Smooth muscle cell (in vitro differentiated cells): ENCODE measurements at regions not wholly inside any gene's neighbourhood (a gene's known extent, or its start where the extent isn't known, plus 50 kb on each side); places are given as distances from the start of the nearest gene placed in this dataset.

Experiments used
- DNase-seq: peaks from one replicate; lab custom pipeline; 2025; ENCODE audit not compliant: unreplicated experiment; lab: John Stamatoyannopoulos, UW
- H2AFZ ChIP-seq: fragments of 200-600 bp; sonication (generic); 2 replicates; pipeline ENCODE4 v1.6.0; 2016; ENCODE audit warnings: antibody characterized with exemption, low read depth, mild to moderate bottlenecking
- H3F3A ChIP-seq: fragments of 200-600 bp; sonication (generic); 2 replicates; pipeline ENCODE4 v1.6.0; 2017; ENCODE audit warnings: antibody characterized with exemption, low read depth
- H3K27ac ChIP-seq: fragments of 200-600 bp; sonication (generic); 2 replicates; pipeline ENCODE4 v1.5.1; 2016; ENCODE audit warnings: low read depth, mild to moderate bottlenecking
- H3K27me3 ChIP-seq: fragments of 200-600 bp; sonication (generic); 2 replicates; pipeline ENCODE4 v1.6.1; 2016; ENCODE audit warnings: low read depth, mild to moderate bottlenecking
- H3K36me3 ChIP-seq: fragments of 200-600 bp; sonication (generic); 2 replicates; pipeline ENCODE4 v1.5.1; 2016; ENCODE audit warnings: low read depth
- H3K4me1 ChIP-seq: fragments of 200-600 bp; sonication (generic); 2 replicates; pipeline ENCODE4 v1.5.1; 2016; ENCODE audit warnings: low read depth
- H3K4me2 ChIP-seq: fragments of 200-600 bp; sonication (generic); 2 replicates; pipeline ENCODE4 v1.6.0; 2016; ENCODE audit warnings: mild to moderate bottlenecking
- H3K4me3 ChIP-seq: fragments of 200-600 bp; sonication (generic); 2 replicates; pipeline ENCODE4 v1.5.1; 2016; ENCODE audit warnings: mild to moderate bottlenecking
- H3K79me2 ChIP-seq: fragments of 200-600 bp; sonication (generic); 2 replicates; pipeline ENCODE4 v1.6.0; 2016; ENCODE audit warnings: low read depth, mild to moderate bottlenecking
- H3K9ac ChIP-seq: fragments of 200-600 bp; sonication (generic); 2 replicates; pipeline ENCODE4 v1.6.0; 2016; ENCODE audit warnings: low read depth
- H3K9me3 ChIP-seq: fragments of 200-600 bp; sonication (generic); replicated peaks from 2 replicates; pipeline ENCODE4 v1.5.1; 2016; ENCODE audit warnings: low read depth
- H4K20me1 ChIP-seq: fragments of 200-600 bp; sonication (generic); 2 replicates; pipeline ENCODE4 v1.6.0; 2016; ENCODE audit warnings: low read depth
- CTCF ChIP-seq: fragments of 200-600 bp; sonication (generic); IDR thresholded peaks from 2 replicates; pipeline ENCODE4 v1.5.1; 2017; ENCODE audit warnings: borderline replicate concordance, mild to moderate bottlenecking, antibody characterized with exemption; ENCODE audit not compliant: insufficient read depth, poor library complexity, severe bottlenecking
- WGBS: methylation state at CpG from one replicate; pipeline ENCODE4 v1.1.7; 2016; ENCODE audit warnings: low lambda C conversion rate; 5-methylcytosine and 5-hydroxymethylcytosine counted together

- TF ChIP-seq CTCF: no peak
- no peak for DNase-seq
- Histone ChIP-seq H3K4me2 (no peak overlapping the region), H3F3A (no peaks in the 10 kb centered on the region), H2AFZ (no peak overlapping the region), H3K79me2 (no peaks in the 10 kb centered on the region), H3K27ac (no peak overlapping the region), H3K9ac (no peak overlapping the region), H3K4me3 (no peak overlapping the region), H3K4me1 (no peaks in the 10 kb centered on the region), H3K9me3 (no peaks in the 10 kb centered on the region), H3K27me3 (no peaks in the 10 kb centered on the region), H4K20me1 (no peaks in the 10 kb centered on the region), H3K36me3 (no peaks in the 10 kb centered on the region)
- WGBS: 93% methylated on average over 2 of the region's 2 CpGs
Observed at GRCh38 chr6:50461696-50462095, 251.6 kb upstream of the TFAP2D start.

GRCh38 chr6:50463931-50464330 lies 249.4 kb upstream of the TFAP2D start:
- WGBS: 83% methylated on average over 4 of the region's 4 CpGs
- Histone ChIP-seq H3K27me3 (no peaks in the 10 kb centered on the region), H2AFZ (no peak overlapping the region), H3K9ac (no peak overlapping the region), H3K9me3 (no peaks in the 10 kb centered on the region), H3K4me2 (no peak overlapping the region), H3K4me3 (no peak overlapping the region), H3F3A (no peaks in the 10 kb centered on the region), H3K27ac (no peak overlapping the region), H4K20me1 (no peaks in the 10 kb centered on the region), H3K36me3 (no peaks in the 10 kb centered on the region), H3K79me2 (no peaks in the 10 kb centered on the region), H3K4me1 (no peaks in the 10 kb centered on the region)
- DNase-seq: no peak
- TF ChIP-seq CTCF: no peak

DNA sequence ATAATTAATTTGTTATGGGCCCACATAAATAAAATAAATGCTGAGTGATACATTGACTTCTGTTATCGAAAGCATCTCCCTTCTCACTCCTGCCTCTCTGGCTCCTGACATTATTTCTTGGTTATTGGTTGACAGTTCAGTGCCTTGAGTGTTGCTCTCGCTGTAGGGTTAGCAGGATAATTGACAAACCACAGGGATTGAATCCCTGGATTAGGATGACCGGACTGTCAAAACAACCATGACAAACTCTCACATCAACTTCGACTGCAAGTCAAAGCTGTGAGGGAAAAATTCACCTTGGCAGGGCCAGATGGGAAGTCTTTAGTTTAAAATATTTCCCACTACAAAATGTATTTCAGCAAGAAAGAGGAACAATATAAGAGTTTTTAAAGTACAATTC lies 245.4 kb upstream of the TFAP2D start:
- WGBS: 81% methylated on average over 4 of the region's 4 CpGs
- H3K4me2 ChIP-seq: no peak overlapping the region
- no peaks in the 10 kb centered on the region for H3K4me1 ChIP-seq
- H3K27ac ChIP-seq: no peak overlapping the region
- no peak overlapping the region for H2AFZ ChIP-seq
- no peak for TF ChIP-seq CTCF
- no peaks in the 10 kb centered on the region for H3F3A ChIP-seq
- no peak overlapping the region for H3K9ac ChIP-seq
- no peaks in the 10 kb centered on the region for H3K79me2 ChIP-seq
- no peak overlapping the region for H3K4me3 ChIP-seq
- no peaks in the 10 kb centered on the region for H4K20me1 ChIP-seq
- H3K9me3 ChIP-seq: no peaks in the 10 kb centered on the region
- no peaks in the 10 kb centered on the region for H3K36me3 ChIP-seq
- DNase-seq: no peak
- no peaks in the 10 kb centered on the region for H3K27me3 ChIP-seq

DNA sequence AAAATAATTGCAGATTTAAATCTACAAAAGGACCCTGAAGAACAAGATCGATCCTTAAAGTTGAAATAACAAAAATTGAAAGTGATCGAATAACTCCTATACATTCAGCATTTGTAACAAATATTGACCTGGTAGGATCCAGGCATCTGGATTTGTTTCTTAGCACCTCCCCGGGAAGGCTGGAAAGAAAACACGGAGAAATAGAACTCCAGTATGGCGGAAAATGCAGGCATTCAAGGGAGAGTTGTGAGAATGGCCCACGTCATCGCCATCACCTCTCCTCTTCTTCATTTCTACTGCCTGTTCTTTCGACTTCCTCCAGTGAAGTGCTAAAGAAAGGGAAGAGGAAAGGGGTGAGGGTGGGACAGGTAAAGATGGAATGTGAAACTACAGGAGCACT lies 242.3 kb upstream of the TFAP2D start:
- no peak overlapping the region for H3K4me2 ChIP-seq
- no peaks in the 10 kb centered on the region for H3K27me3 ChIP-seq
- no peaks in the 10 kb centered on the region for H3K79me2 ChIP-seq
- 83% methylated on average over 8 of the region's 8 CpGs for WGBS
- no peaks in the 10 kb centered on the region for H3K9me3 ChIP-seq
- H3K9ac ChIP-seq: no peak overlapping the region
- DNase-seq: no peak
- H4K20me1 ChIP-seq: no peaks in the 10 kb centered on the region
- H3K4me1 ChIP-seq: no peaks in the 10 kb centered on the region
- H3K36me3 ChIP-seq: no peaks in the 10 kb centered on the region
- TF ChIP-seq CTCF: no peak
- no peak overlapping the region for H3K4me3 ChIP-seq
- no peaks in the 10 kb centered on the region for H3F3A ChIP-seq
- no peak overlapping the region for H2AFZ ChIP-seq
- no peak overlapping the region for H3K27ac ChIP-seq
